ENCODE measurements at regions not wholly inside any gene's neighbourhood (a gene's known extent, or its start where the extent isn't known, plus 50 kb on each side); places are given as distances from the start of the nearest gene placed in this dataset.

GRCh38 chr18:57202881-57203280 is 56.0 kb downstream of the BOD1L2 start:
- DNase-seq = no peak
- Histone ChIP-seq H3K4me3 (ENCODE audit: insufficient read depth, low read depth, low read length) (no peak overlapping the region), H3K36me3 (replicated peaks; ENCODE audit: control insufficient read depth, insufficient read depth, low read length) (no peaks in the 10 kb centered on the region), H3K27me3 (ENCODE audit: control insufficient read depth, insufficient read depth, low read length) (no peaks in the 10 kb centered on the region)

- Histone ChIP-seq H3K27me3 (ENCODE audit: control insufficient read depth, insufficient read depth, low read length) (no peaks in the 10 kb centered on the region), H3K4me3 (ENCODE audit: insufficient read depth, low read depth, low read length) (no peak overlapping the region), H3K36me3 (replicated peaks; ENCODE audit: control insufficient read depth, insufficient read depth, low read length) (no peaks in the 10 kb centered on the region)
- no peak for DNase-seq
Observed at GRCh38 chr18:57205641-57206040, 58.8 kb downstream of the BOD1L2 start.

GRCh38 chr18:57207124-57207916 is 60.4 kb downstream of the BOD1L2 start:
- Histone ChIP-seq H3K36me3 (replicated peaks; ENCODE audit: control insufficient read depth, insufficient read depth, low read length) (no peaks in the 10 kb centered on the region), H3K27me3 (ENCODE audit: control insufficient read depth, insufficient read depth, low read length) (no peaks in the 10 kb centered on the region), H3K4me3 (ENCODE audit: insufficient read depth, low read depth, low read length) (no peak overlapping the region)
- DNase-seq = no peak

GRCh38 chr18:57208047-57208446 is 61.2 kb downstream of the BOD1L2 start:
- DNase-seq = no peak
- no peaks in the 10 kb centered on the region for H3K27me3 ChIP-seq (ENCODE audit: control insufficient read depth, insufficient read depth, low read length)
- H3K36me3 ChIP-seq (replicated peaks; ENCODE audit: control insufficient read depth, insufficient read depth, low read length) = no peaks in the 10 kb centered on the region
- H3K4me3 ChIP-seq (ENCODE audit: insufficient read depth, low read depth, low read length) = no peak overlapping the region

GRCh38 chr18:57209713-57210106 is 62.8 kb downstream of the BOD1L2 start:
- H3K36me3 ChIP-seq (replicated peaks; ENCODE audit: control insufficient read depth, insufficient read depth, low read length) = no peaks in the 10 kb centered on the region
- peak overlapping the region; percentile 2; the same call in 1 of the 2 replicates for H3K4me3 ChIP-seq (ENCODE audit: insufficient read depth, low read depth, low read length)
- no peaks in the 10 kb centered on the region for H3K27me3 ChIP-seq (ENCODE audit: control insufficient read depth, insufficient read depth, low read length)
- DNase-seq = no peak

GRCh38 chr18:57210107-57210715 is 63.3 kb downstream of the BOD1L2 start:
- no peaks in the 10 kb centered on the region for H3K27me3 ChIP-seq (ENCODE audit: control insufficient read depth, insufficient read depth, low read length)
- H3K36me3 ChIP-seq (replicated peaks; ENCODE audit: control insufficient read depth, insufficient read depth, low read length) = no peaks in the 10 kb centered on the region
- DNase-seq = peak; percentile 62
- peak overlapping the region; percentile 2; the same call in 1 of the 2 replicates for H3K4me3 ChIP-seq (ENCODE audit: insufficient read depth, low read depth, low read length)

GRCh38 chr18:57210716-57211411 is 64.0 kb downstream of the BOD1L2 start:
- Histone ChIP-seq H3K36me3 (replicated peaks; ENCODE audit: control insufficient read depth, insufficient read depth, low read length) (no peaks in the 10 kb centered on the region), H3K27me3 (ENCODE audit: control insufficient read depth, insufficient read depth, low read length) (no peaks in the 10 kb centered on the region), H3K4me3 (ENCODE audit: insufficient read depth, low read depth, low read length) (no peak overlapping the region)
- DNase-seq = no peak

GRCh38 chr18:57211412-57211750 is 64.5 kb downstream of the BOD1L2 start:
- no peaks in the 10 kb centered on the region for H3K36me3 ChIP-seq (replicated peaks; ENCODE audit: control insufficient read depth, insufficient read depth, low read length)
- H3K27me3 ChIP-seq (ENCODE audit: control insufficient read depth, insufficient read depth, low read length) = no peaks in the 10 kb centered on the region
- no peak overlapping the region for H3K4me3 ChIP-seq (ENCODE audit: insufficient read depth, low read depth, low read length)
- DNase-seq = no peak

GRCh38 chr18:57211776-57212175 is 64.9 kb downstream of the BOD1L2 start:
- Histone ChIP-seq H3K36me3 (replicated peaks; ENCODE audit: control insufficient read depth, insufficient read depth, low read length) (no peaks in the 10 kb centered on the region), H3K27me3 (ENCODE audit: control insufficient read depth, insufficient read depth, low read length) (no peaks in the 10 kb centered on the region), H3K4me3 (ENCODE audit: insufficient read depth, low read depth, low read length) (no peak overlapping the region)
- DNase-seq = no peak

- H3K36me3 ChIP-seq (replicated peaks; ENCODE audit: control insufficient read depth, insufficient read depth, low read length) = no peaks in the 10 kb centered on the region
- H3K27me3 ChIP-seq (ENCODE audit: control insufficient read depth, insufficient read depth, low read length) = no peaks in the 10 kb centered on the region
- H3K4me3 ChIP-seq (ENCODE audit: insufficient read depth, low read depth, low read length) = no peak overlapping the region
- DNase-seq = no peak
Observed at GRCh38 chr18:57212678-57213077, 65.8 kb downstream of the BOD1L2 start.

GRCh38 chr18:57214976-57215375 is 68.1 kb downstream of the BOD1L2 start:
- Histone ChIP-seq H3K4me3 (ENCODE audit: insufficient read depth, low read depth, low read length) (no peak overlapping the region), H3K36me3 (replicated peaks; ENCODE audit: control insufficient read depth, insufficient read depth, low read length) (no peaks in the 10 kb centered on the region), H3K27me3 (ENCODE audit: control insufficient read depth, insufficient read depth, low read length) (no peaks in the 10 kb centered on the region)
- DNase-seq = no peak

- no peaks in the 10 kb centered on the region for H3K36me3 ChIP-seq (replicated peaks; ENCODE audit: control insufficient read depth, insufficient read depth, low read length)
- no peak overlapping the region for H3K4me3 ChIP-seq (ENCODE audit: insufficient read depth, low read depth, low read length)
- H3K27me3 ChIP-seq (ENCODE audit: control insufficient read depth, insufficient read depth, low read length) = no peaks in the 10 kb centered on the region
- DNase-seq = no peak
Observed at GRCh38 chr18:57218281-57218680, 71.4 kb downstream of the BOD1L2 start.

GRCh38 chr18:57219964-57220363 is 73.1 kb downstream of the BOD1L2 start:
- no peak overlapping the region for H3K4me3 ChIP-seq (ENCODE audit: insufficient read depth, low read depth, low read length)
- H3K36me3 ChIP-seq (replicated peaks; ENCODE audit: control insufficient read depth, insufficient read depth, low read length) = no peaks in the 10 kb centered on the region
- no peak for DNase-seq
- H3K27me3 ChIP-seq (ENCODE audit: control insufficient read depth, insufficient read depth, low read length) = no peaks in the 10 kb centered on the region

GRCh38 chr18:57220480-57220879 is 73.6 kb downstream of the BOD1L2 start:
- no peaks in the 10 kb centered on the region for H3K36me3 ChIP-seq (replicated peaks; ENCODE audit: control insufficient read depth, insufficient read depth, low read length)
- DNase-seq = peak; percentile 42
- no peaks in the 10 kb centered on the region for H3K27me3 ChIP-seq (ENCODE audit: control insufficient read depth, insufficient read depth, low read length)
- H3K4me3 ChIP-seq (ENCODE audit: insufficient read depth, low read depth, low read length) = no peak overlapping the region

- peak; percentile 23 for DNase-seq
- H3K4me3 ChIP-seq (ENCODE audit: insufficient read depth, low read depth, low read length) = no peak overlapping the region
- no peaks in the 10 kb centered on the region for H3K27me3 ChIP-seq (ENCODE audit: control insufficient read depth, insufficient read depth, low read length)
- no peaks in the 10 kb centered on the region for H3K36me3 ChIP-seq (replicated peaks; ENCODE audit: control insufficient read depth, insufficient read depth, low read length)
Observed at GRCh38 chr18:57220930-57221483, 74.1 kb downstream of the BOD1L2 start.

All from H7 (cell line).